C4-2B (cell line): ENCODE measurements at regions not wholly inside any gene's neighbourhood (a gene's known extent, or its start where the extent isn't known, plus 50 kb on each side); places are given as distances from the start of the nearest gene placed in this dataset.

Experiments used
- CTCF ChIP-seq: fragments of 450-650 bp; conservative IDR thresholded peaks from 2 replicates; pipeline ENCODE4 v1.5.1; 2017; ENCODE audit warnings: mild to moderate bottlenecking
- ZFX ChIP-seq: fragments of 450-650 bp; IDR thresholded peaks from 2 replicates; pipeline ENCODE4 v1.6.1; 2017

- TF ChIP-seq CTCF: peak; percentile 68
- no peak for TF ChIP-seq ZFX
These were observed 362.1 kb upstream of the STXBP6 start for GRCh38 chr14:25411781-25412757.
